ENCODE measurements at regions not wholly inside any gene's neighbourhood (a gene's known extent, or its start where the extent isn't known, plus 50 kb on each side); places are given as distances from the start of the nearest gene placed in this dataset.
A peak's percentile ranks its signal among the peaks of the same experiment; 100 is the strongest.

GRCh38 chr18:51253476-51253875 lies 56.0 kb upstream of the MEX3C start:
- Histone ChIP-seq H2AK5ac (ENCODE audit: low read depth, low read length) (no peak overlapping the region), H2AFZ (ENCODE audit: low read length) (no peak overlapping the region), H3K23ac (ENCODE audit: low read depth, low read length, poor library complexity) (no peak overlapping the region), H3K36me3 (replicated peaks in 1 of 2; ENCODE audit: control insufficient read depth in 2 of 2, insufficient read depth in 2 of 2, low read length in 2 of 2) (no peaks in the 10 kb centered on the region), H3K4ac (ENCODE audit: low read length) (no peak overlapping the region), H2BK12ac (ENCODE audit: low read length) (no peak overlapping the region), H3K4me2 (ENCODE audit: insufficient read depth, low read length, poor library complexity, severe bottlenecking) (no peak overlapping the region), H3K27me3 (ENCODE audit: control insufficient read depth in 3 of 3, insufficient read depth in 3 of 3, low read depth in 1 of 3, low read length in 3 of 3) (no peaks in the 10 kb centered on the region), H2BK5ac (ENCODE audit: low read length) (no peak overlapping the region), H2BK15ac (ENCODE audit: low read length) (no peak overlapping the region), H3K4me1 (ENCODE audit: control insufficient read depth in 2 of 2, insufficient read depth in 1 of 2, low read depth in 1 of 2, low read length in 2 of 2) (peaks cover 0 to 3% of the 10 kb centered on the region in 2 donors), H3K18ac (ENCODE audit: low read length) (no peak overlapping the region), H3K27ac (replicated peaks; ENCODE audit: low read length) (no peak overlapping the region), H4K8ac (ENCODE audit: low read depth, low read length) (no peak overlapping the region), H4K91ac (ENCODE audit: low read depth, low read length, poor library complexity) (no peak overlapping the region), H3K14ac (ENCODE audit: low read length) (no peak overlapping the region), H3K4me3 (ENCODE audit: low read length in 2 of 2) (no peak overlapping the region), H3K9me3 (replicated peaks in 1 of 2; ENCODE audit: control insufficient read depth in 2 of 2, insufficient read depth in 1 of 2, low read depth in 1 of 2, low read length in 2 of 2) (no peaks in the 10 kb centered on the region), H3K79me1 (ENCODE audit: low read depth, low read length) (no peaks in the 10 kb centered on the region), H3K9ac (ENCODE audit: low read depth, low read length, poor library complexity) (no peak overlapping the region), H2BK120ac (ENCODE audit: low read depth, low read length) (no peak overlapping the region)
- no peak for DNase-seq (ENCODE audit: low spot score)
- WGBS, 2 donors (ENCODE audit: extremely low coverage in 2 of 2, insufficient read length in 2 of 2, insufficient replicate concordance in 1 of 2): no CpG with 5 or more reads among the region's 4 CpGs

DNA sequence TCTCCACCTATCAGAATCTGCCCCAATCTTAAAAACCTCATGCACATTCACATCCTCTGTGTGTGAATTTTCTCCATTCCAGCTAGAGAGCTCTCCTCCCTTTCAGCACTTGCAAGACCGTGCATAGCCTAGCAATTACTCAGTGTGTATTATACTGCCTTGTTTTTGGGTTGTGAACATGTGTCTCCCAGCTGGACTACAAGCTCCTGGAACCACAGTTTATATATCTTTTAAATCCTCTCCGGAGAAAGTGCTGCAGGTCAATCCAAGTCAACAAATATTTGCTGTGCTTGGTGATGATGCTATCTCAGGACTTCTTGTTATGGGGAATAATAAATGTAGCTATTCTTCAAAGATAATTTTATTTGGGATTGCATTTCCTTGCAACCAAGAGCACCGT lies 58.2 kb upstream of the MEX3C start:
- no peak overlapping the region for H2AFZ ChIP-seq (ENCODE audit: low read length)
- H4K91ac ChIP-seq (ENCODE audit: low read depth, low read length, poor library complexity): no peak overlapping the region
- no peak overlapping the region for H3K4ac ChIP-seq (ENCODE audit: low read length)
- no peaks in the 10 kb centered on the region for H3K4me1 ChIP-seq (ENCODE audit: control insufficient read depth in 2 of 2, insufficient read depth in 1 of 2, low read depth in 1 of 2, low read length in 2 of 2)
- no peaks in the 10 kb centered on the region for H3K9me3 ChIP-seq (replicated peaks in 1 of 2; ENCODE audit: control insufficient read depth in 2 of 2, insufficient read depth in 1 of 2, low read depth in 1 of 2, low read length in 2 of 2)
- H2BK120ac ChIP-seq (ENCODE audit: low read depth, low read length): no peak overlapping the region
- H2BK5ac ChIP-seq (ENCODE audit: low read length): no peak overlapping the region
- no peak overlapping the region for H3K23ac ChIP-seq (ENCODE audit: low read depth, low read length, poor library complexity)
- H3K27me3 ChIP-seq (ENCODE audit: control insufficient read depth in 3 of 3, insufficient read depth in 3 of 3, low read depth in 1 of 3, low read length in 3 of 3): no peaks in the 10 kb centered on the region
- no peak for DNase-seq (ENCODE audit: low spot score)
- H3K79me1 ChIP-seq (ENCODE audit: low read depth, low read length): no peaks in the 10 kb centered on the region
- WGBS, 2 donors (ENCODE audit: extremely low coverage in 2 of 2, insufficient read length in 2 of 2, insufficient replicate concordance in 1 of 2): no CpG with 5 or more reads among the region's 3 CpGs
- no peak overlapping the region for H3K14ac ChIP-seq (ENCODE audit: low read length)
- H2AK5ac ChIP-seq (ENCODE audit: low read depth, low read length): no peak overlapping the region
- H3K27ac ChIP-seq (replicated peaks; ENCODE audit: low read length): no peak overlapping the region
- H3K4me3 ChIP-seq (ENCODE audit: low read length in 2 of 2): no peak overlapping the region
- no peak overlapping the region for H2BK15ac ChIP-seq (ENCODE audit: low read length)
- H4K8ac ChIP-seq (ENCODE audit: low read depth, low read length): no peak overlapping the region
- no peak overlapping the region for H3K4me2 ChIP-seq (ENCODE audit: insufficient read depth, low read length, poor library complexity, severe bottlenecking)
- H3K9ac ChIP-seq (ENCODE audit: low read depth, low read length, poor library complexity): no peak overlapping the region
- no peaks in the 10 kb centered on the region for H3K36me3 ChIP-seq (replicated peaks in 1 of 2; ENCODE audit: control insufficient read depth in 2 of 2, insufficient read depth in 2 of 2, low read length in 2 of 2)
- no peak overlapping the region for H2BK12ac ChIP-seq (ENCODE audit: low read length)
- H3K18ac ChIP-seq (ENCODE audit: low read length): no peak overlapping the region

- WGBS, 2 donors (ENCODE audit: extremely low coverage in 2 of 2, insufficient read length in 2 of 2, insufficient replicate concordance in 1 of 2): no CpG with 5 or more reads among the region's 4 CpGs
- H3K23ac ChIP-seq (ENCODE audit: low read depth, low read length, poor library complexity): no peak overlapping the region
- no peak overlapping the region for H3K18ac ChIP-seq (ENCODE audit: low read length)
- no peaks in the 10 kb centered on the region for H3K36me3 ChIP-seq (replicated peaks in 1 of 2; ENCODE audit: control insufficient read depth in 2 of 2, insufficient read depth in 2 of 2, low read length in 2 of 2)
- no peak overlapping the region for H3K27ac ChIP-seq (replicated peaks; ENCODE audit: low read length)
- H2BK15ac ChIP-seq (ENCODE audit: low read length): no peak overlapping the region
- no peak overlapping the region for H2AFZ ChIP-seq (ENCODE audit: low read length)
- H3K4me3 ChIP-seq (ENCODE audit: low read length in 2 of 2): no peak overlapping the region
- H3K4me2 ChIP-seq (ENCODE audit: insufficient read depth, low read length, poor library complexity, severe bottlenecking): no peak overlapping the region
- no peak for DNase-seq (ENCODE audit: low spot score)
- no peaks in the 10 kb centered on the region for H3K9me3 ChIP-seq (replicated peaks in 1 of 2; ENCODE audit: control insufficient read depth in 2 of 2, insufficient read depth in 1 of 2, low read depth in 1 of 2, low read length in 2 of 2)
- no peaks in the 10 kb centered on the region for H3K27me3 ChIP-seq (ENCODE audit: control insufficient read depth in 3 of 3, insufficient read depth in 3 of 3, low read depth in 1 of 3, low read length in 3 of 3)
- H3K79me1 ChIP-seq (ENCODE audit: low read depth, low read length): no peaks in the 10 kb centered on the region
- no peak overlapping the region for H2BK120ac ChIP-seq (ENCODE audit: low read depth, low read length)
- H4K8ac ChIP-seq (ENCODE audit: low read depth, low read length): no peak overlapping the region
- no peak overlapping the region for H3K4ac ChIP-seq (ENCODE audit: low read length)
- no peak overlapping the region for H3K14ac ChIP-seq (ENCODE audit: low read length)
- H4K91ac ChIP-seq (ENCODE audit: low read depth, low read length, poor library complexity): no peak overlapping the region
- H2BK12ac ChIP-seq (ENCODE audit: low read length): no peak overlapping the region
- no peak overlapping the region for H2BK5ac ChIP-seq (ENCODE audit: low read length)
- no peak overlapping the region for H3K9ac ChIP-seq (ENCODE audit: low read depth, low read length, poor library complexity)
- no peaks in the 10 kb centered on the region for H3K4me1 ChIP-seq (ENCODE audit: control insufficient read depth in 2 of 2, insufficient read depth in 1 of 2, low read depth in 1 of 2, low read length in 2 of 2)
- no peak overlapping the region for H2AK5ac ChIP-seq (ENCODE audit: low read depth, low read length)
Measured at GRCh38 chr18:51257150-51257549, 59.7 kb upstream of the MEX3C start.

DNA sequence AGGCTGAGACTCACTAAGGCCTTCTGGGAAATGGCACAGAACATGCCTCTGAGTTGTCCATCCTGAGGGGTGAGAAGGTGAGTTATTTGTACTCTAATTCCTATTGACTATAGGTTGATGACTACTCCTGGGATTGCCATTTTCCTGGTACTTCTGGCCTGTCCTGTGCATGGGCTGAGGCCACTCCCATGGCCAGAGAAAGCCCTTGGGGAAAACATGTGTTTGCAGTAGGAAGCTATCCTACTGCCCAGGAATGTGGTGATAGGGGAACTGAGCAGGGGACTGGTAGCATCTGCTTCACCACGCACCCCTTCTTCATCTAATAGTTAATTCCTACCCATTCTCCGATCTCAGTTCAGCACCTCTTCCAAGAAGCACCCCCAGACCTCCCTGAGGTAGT lies 62.6 kb upstream of the MEX3C start:
- Histone ChIP-seq H2AFZ (ENCODE audit: low read length) (no peak overlapping the region), H3K4me2 (ENCODE audit: insufficient read depth, low read length, poor library complexity, severe bottlenecking) (no peak overlapping the region), H3K14ac (ENCODE audit: low read length) (no peak overlapping the region), H2BK12ac (ENCODE audit: low read length) (no peak overlapping the region), H3K79me1 (ENCODE audit: low read depth, low read length) (no peaks in the 10 kb centered on the region), H3K27ac (replicated peaks; ENCODE audit: low read length) (no peak overlapping the region), H4K8ac (ENCODE audit: low read depth, low read length) (no peak overlapping the region), H3K4me1 (ENCODE audit: control insufficient read depth in 2 of 2, insufficient read depth in 1 of 2, low read depth in 1 of 2, low read length in 2 of 2) (no peaks in the 10 kb centered on the region), H3K18ac (ENCODE audit: low read length) (no peak overlapping the region), H3K9ac (ENCODE audit: low read depth, low read length, poor library complexity) (no peak overlapping the region), H2BK15ac (ENCODE audit: low read length) (no peak overlapping the region), H2BK120ac (ENCODE audit: low read depth, low read length) (no peak overlapping the region), H3K4me3 (ENCODE audit: low read length in 2 of 2) (peak overlapping the region in 1 of 2 donors; percentile 12), H3K27me3 (ENCODE audit: control insufficient read depth in 3 of 3, insufficient read depth in 3 of 3, low read depth in 1 of 3, low read length in 3 of 3) (no peaks in the 10 kb centered on the region), H3K4ac (ENCODE audit: low read length) (no peak overlapping the region), H3K23ac (ENCODE audit: low read depth, low read length, poor library complexity) (no peak overlapping the region), H4K91ac (ENCODE audit: low read depth, low read length, poor library complexity) (no peak overlapping the region), H3K9me3 (replicated peaks in 1 of 2; ENCODE audit: control insufficient read depth in 2 of 2, insufficient read depth in 1 of 2, low read depth in 1 of 2, low read length in 2 of 2) (peaks cover 0 to 2% of the 10 kb centered on the region in 2 donors), H3K36me3 (replicated peaks in 1 of 2; ENCODE audit: control insufficient read depth in 2 of 2, insufficient read depth in 2 of 2, low read length in 2 of 2) (no peaks in the 10 kb centered on the region), H2AK5ac (ENCODE audit: low read depth, low read length) (no peak overlapping the region), H2BK5ac (ENCODE audit: low read length) (no peak overlapping the region)
- WGBS, 2 donors (ENCODE audit: extremely low coverage in 2 of 2, insufficient read length in 2 of 2, insufficient replicate concordance in 1 of 2): no CpG with 5 or more reads among the region's 2 CpGs
- no peak for DNase-seq (ENCODE audit: low spot score)
